HG03064 (cell line): ENCODE measurements at regions not wholly inside any gene's neighbourhood (a gene's known extent, or its start where the extent isn't known, plus 50 kb on each side); places are given as distances from the start of the nearest gene placed in this dataset.
A peak's percentile ranks its signal among the peaks of the same experiment; 100 is the strongest.
"Not testable (repeated sequence)": the region's sequence is repeated elsewhere in the genome, so short reads cannot be mapped to it uniquely, and the experiment has no call there.

Source experiments
- ATAC-seq: cut with Tn5 transposase; IDR thresholded peaks from one replicate; pipeline ENCODE4 v1.9.1; 2021; ENCODE audit warnings: low read depth; ENCODE audit not compliant: unreplicated experiment

DNA sequence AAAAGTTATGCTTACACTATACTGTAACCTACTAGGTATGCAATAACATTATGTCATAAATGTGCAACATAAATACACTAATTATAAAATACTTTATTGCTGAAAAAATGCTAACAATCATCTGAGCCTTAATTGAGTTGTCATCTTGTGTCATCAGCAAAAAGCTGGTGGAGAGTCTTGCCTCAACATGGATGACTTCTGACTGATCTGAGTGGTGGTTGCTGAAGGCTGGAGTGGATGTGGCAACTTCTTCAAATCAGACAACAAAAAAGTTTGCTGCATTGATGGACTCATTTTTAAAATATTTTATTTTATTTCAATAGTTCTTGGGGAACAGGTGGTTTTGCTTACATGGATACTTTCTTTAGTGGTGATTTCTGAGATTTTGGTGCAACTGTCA, 93.9 kb upstream of the AMN1 start:
- ATAC-seq, result no peak

DNA sequence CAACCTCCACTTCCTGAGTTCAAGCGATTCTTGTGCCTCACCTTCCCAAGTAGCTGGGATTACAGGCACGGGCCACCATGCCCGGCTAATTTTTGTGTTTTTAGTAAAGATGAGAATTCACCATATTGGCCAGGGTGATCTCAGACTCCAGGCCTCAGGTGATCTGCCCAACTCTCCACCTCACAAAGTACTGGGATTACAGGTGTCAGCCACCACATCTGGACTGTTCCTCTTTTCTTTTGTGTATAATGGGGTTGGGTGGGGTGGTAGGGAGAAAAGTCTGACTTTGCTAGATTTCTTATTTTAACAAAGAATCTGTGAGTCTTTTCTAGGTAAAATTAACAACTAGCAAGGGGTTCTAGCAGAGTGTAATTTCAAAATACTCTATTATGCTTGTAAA, 92.7 kb upstream of the AMN1 start:
- no peak for ATAC-seq

DNA sequence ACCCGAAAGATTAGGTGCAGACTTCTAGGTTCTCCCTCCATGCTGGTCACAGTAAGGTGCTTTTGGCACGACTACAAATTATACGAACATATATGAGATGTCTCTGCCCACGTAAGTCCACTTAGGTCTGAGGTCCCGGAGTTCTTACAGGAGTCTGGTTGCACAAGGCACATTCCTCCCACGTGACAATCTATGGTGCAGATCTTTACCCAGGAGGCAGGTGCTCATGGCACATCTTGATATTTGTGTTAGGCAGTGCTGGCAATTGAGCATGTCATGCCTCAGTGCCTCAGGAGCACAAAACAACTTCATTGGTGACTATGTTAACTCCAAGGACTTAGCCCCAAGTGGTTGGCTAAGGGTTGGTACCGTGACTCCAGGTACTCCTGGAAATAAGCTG, 92.0 kb upstream of the AMN1 start:
- no peak for ATAC-seq

DNA sequence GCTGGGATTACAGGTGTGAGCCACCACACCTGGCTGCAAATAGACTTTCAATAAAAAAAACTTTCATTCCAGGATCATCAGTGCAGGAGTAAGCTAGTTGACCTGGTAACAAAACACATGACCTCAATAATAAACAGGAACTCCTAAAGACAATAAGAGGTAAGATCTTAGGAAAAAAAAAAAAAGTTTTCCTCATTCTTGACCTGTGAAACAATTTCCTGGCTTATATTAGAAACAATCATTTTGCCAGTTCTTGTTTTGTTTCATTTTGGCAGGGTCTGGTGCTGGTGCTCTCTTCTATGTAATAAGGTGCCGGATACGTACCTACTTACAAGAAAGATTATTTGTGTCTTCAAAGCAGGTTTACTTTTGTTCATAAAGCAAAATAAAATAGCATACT, 90.6 kb upstream of the AMN1 start:
- no peak for ATAC-seq

DNA sequence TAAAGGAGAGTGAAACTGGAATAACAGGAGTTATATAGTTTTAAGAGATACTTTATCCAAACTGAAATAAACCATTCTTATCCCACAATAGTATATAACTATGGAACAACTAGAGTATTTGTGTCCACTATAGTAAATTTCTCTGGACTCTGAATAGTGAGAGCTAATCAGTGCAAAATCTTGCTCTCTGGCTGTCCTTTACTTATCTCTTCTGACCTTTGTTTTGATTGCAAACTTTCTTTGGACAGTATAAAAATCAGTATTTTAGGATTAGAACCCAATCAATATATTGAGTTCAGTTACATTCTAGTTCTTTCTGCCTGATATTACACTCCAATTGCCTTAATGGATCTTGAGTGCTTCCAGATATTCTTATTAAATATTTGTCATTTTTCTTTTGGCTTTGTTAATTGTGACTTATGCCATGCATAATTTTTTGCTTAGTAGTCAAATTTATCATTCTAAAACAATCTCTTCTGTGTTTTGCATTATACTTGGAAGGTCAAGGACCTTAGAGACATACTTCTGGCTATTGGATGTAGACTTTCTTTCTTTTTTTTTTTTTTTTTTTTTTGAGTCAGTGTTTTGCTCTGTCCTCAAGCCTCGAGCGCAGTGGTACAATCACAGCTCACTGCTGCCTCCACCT, 89.9 kb upstream of the AMN1 start:
- no peak for ATAC-seq

DNA sequence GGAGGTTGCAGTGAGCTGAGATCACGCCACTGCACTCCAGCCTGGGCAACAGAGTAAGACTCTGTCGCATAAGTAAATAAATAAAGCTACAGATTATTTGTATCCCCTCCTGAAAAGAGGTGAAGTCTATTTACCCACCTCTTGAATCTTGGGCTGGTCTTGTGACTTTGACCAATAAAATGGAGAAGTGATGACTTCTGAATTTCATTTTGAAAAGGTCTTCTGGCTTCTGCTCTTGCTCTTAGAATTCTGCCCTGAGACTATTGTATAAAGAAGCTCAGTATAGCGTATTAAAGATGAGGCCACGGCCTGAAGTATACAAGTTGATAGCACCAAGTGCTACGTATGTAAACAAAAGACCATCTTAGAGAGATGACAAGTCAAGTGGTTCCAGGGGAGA, 88.3 kb upstream of the AMN1 start:
- ATAC-seq, result no peak

DNA sequence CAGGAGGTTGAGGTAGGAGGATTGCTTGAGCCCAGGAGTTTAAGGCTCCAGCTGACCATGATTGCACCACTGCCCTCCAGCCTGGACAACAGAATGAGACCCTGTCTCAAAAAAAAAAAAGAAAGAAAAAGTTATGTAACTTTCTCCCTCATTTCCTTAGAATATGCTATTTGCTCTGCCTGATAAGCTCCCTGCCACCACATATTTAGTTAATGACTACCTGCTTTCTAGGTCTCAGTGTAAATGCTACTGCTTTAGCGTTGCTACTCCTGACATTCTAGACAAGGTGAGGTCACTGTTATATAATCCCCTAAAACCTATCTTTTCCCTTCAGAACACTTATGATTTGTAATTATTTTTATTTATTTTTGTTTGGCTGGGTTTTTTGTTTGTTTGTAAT, 86.3 kb upstream of the AMN1 start:
- ATAC-seq, result no peak

DNA sequence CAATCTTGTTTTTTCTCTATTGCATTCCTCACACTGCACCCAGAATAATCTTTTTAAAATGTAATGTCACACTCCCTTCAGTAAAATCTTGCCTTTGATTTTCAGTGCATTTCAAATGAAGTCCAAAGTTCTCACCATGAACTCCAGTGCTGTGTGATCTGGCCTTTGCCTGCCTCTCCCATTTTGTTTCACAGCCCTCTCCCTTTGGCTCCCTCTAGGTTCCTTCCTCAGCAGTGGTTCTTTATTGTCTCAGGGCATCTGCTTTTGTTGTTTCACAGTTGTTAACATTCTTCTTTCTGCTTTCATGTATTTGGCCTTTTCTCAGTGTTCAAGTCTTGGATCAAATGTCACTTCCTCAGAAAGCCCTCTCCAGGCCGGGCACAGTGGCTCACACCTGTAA, 84.5 kb upstream of the AMN1 start:
- ATAC-seq, result no peak

DNA sequence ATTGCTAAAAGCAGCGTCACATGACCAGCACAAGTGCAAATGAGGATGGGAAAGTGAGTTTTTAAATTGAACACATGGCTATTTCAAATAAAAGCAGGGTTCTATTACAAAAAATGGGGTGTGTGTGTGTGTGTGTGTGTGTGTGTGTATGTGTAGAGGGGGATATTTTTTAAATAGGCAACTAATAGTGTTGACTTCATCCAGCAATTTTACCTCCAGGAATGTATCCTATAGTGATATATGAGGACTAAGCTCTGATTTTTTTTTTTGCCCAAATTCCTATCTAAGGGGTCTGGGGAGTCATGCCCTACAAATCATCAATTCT, 78.9 kb upstream of the AMN1 start:
- ATAC-seq, result no peak

DNA sequence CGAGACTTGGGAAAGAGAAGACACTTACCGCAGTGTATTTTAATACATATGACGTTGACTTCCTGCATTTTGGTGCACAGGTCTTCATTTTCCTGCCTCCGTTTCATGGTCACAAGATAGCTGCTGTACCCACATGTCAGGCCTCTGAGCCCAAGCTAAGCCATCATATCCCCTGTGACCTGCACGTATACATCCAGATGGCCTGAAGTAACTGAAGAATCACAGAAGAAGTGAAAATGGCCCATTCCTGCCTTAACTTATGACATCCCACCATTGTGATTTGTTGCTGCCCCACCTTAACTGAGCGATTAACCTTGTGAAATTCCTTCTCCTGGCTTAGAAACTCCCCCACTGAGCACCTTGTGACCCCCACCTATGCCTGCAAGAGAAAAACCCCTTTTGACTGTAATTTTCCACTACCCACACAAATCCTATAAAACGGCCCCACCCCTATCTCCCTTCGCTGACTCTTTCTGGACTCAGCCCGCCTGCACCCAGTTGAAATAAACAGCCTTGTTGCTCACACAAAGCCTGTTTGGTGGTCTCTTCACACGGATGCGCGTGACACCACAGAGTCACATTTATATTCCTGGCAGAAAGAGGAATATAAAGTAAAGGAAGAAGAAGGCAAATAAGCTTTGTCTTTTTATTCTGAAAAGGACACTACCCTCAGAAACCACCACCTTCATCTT, 78.4 kb upstream of the AMN1 start:
- ATAC-seq, result not testable (repeated sequence)

DNA sequence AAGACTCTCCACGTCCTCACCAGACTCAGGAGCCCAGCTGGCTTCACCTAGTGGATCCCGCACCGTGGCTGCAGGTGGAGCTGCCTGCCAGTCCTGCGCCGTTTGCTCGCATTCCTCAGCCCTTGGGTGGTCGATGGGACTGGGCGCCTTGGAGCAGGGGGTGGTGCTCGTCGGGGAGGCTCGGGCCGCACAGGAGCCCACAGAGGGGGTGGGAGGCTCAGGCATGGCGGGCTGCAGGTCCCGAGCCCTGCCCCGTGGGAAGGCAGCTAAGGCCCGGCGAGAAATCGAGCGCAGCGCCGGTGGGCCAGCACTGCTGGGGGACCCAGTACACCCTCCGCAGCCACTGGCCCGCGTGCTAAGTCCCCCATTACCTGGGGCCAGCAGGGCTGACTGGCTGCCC, 76.9 kb upstream of the AMN1 start:
- not testable (repeated sequence) for ATAC-seq

DNA sequence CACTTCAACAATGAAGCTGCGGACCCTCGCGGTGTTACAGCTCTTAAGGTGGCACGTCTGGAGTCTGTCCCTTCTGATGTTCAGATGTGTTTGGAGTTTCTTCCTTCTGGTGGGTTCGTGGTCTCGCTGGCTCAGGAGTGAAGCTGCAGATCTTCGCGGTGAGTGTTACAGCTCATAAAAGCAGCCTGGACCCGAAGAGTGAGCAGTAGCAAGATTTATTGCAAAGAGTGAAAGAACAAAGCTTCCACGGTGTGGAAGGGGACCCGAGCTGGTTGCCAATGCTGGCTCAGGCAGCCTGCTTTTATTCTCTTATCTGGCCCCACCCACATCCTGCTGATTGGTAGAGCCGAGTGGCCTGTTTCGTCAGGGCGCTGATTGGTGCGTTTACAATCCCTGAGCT, 75.9 kb upstream of the AMN1 start:
- not testable (repeated sequence) for ATAC-seq

DNA sequence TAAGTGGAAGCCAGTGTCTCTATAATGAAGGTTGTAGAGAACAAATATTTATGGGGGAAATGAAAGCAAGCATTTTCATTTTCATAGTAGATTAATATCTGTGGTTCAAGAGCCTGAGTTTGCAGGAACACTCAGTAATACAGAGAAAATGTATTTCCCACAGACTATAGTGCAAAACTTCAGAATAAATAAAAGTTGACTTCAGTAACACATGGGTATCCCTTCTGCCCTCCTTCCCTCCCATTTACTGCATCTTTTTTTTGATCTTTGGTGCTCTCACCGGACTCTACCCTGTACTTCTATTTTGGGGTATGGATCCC, 75.3 kb upstream of the AMN1 start:
- ATAC-seq, result peak; percentile 44

DNA sequence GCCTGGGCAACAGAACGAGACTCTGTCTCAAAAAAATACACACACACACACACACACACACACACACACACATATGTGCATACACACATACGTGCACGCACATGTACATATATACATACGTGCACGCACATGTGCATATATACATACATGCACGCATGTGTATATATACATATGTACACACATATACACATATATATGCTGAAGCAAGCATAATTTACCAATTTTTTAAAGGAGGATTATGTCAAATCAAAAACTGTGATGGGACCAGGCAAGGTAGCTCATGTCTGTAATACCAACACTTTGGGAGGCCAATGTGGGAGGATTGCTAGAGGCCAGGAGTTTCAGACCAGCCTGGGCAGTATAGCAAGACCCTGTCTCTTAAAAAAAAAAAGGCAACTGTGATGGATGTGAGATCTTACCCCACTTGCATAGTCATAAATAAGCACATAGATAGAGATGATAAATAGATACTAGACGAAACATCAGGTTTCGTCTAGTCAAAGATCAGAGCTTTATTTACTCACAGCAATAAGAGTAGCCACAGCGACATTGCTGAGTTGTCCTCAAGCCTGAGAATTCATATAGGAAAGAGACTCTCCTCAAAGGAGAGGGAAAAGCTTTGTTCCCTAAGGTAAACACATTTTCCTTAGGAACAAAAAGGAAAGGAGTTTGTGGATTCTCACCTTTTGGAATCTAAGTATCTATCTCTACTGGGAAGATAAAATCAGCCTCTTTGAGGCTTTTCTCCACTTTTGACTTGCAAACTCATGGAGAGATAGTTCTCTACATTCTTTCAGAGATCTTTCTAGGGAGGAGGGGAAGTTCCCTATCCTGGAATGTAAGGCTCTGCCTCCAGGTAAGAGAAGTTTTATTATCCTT, 74.7 kb upstream of the AMN1 start:
- ATAC-seq, result no peak

DNA sequence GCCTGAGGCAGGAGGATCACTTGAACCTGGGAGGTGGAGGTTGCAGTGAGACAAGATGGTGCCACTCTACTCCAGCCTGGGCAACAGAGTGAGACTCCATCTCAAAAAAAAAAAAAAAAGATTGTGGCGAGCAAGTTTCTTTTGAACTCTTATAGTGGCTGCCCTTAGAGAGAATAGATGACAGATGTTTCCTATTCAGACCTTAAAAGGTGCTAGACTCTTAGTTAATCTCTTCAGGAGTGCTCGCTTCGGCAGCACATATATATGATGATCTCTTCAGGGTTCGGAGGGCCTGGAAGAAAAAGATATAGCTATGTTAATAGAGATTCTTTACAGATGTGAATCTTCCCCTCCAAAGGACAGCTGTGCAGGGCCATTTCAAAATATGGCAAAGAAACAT, 73.1 kb upstream of the AMN1 start:
- ATAC-seq, result no peak

DNA sequence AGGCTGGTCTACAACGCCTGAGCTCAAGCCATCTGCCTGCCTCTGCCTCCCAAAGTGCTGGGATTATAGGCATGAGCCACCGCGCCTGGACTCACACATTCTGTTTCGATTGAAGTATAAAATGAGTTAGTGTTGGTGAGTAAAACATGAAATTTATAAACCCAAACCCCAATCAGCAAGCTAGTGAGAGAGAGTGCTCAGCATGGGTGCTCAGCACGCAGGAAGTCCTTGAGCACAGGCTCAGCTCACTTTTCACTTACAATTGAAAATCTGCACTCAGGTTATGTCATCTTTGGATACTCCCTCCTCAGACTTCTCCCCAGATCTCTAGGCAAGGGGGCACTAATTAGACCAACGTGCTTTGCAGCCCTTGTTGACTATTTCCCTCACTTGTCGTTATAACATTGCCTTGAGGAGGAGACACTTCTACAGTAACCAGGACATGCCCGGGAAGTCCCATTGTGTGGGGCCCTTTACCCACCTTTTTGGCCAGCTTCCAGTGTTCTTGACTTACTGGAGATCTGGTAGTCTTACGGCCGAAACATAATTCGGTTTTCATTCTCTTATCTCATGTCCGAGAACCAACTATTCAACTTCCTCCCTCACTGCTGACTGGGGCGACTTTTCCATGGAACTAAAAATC, 68.5 kb upstream of the AMN1 start:
- no peak for ATAC-seq

DNA sequence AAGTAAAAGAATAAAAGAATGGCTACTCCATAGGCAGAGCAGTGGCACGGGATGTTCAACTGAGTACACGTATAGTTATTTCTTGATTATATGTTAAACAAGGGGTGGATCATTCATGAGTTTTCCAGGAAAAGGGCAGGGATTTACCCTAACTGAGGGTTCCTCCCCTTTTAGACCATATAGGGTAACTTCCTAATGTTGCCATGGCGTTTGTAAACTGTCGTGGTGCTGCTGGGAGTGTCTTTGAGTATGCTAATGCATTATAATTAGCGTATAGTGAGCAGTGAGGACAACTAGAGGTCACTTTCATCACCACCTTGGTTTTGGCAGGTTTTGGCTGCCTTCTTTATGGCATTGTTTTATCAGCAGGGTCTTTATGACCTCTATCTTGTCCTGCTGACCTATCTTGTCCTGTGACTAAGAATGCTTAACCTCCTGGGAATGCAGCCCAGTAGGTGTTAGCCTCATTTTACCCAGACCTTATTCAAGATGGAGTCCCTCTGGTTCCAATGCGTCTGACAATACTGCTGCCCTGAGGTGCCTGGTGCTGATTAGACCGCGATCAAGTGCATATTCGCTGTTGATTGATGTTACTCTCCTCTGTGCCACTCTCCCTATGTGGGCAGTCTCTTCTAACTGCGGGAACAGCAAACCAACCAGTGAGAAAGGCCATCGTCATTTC, 67.6 kb upstream of the AMN1 start:
- ATAC-seq, result no peak

DNA sequence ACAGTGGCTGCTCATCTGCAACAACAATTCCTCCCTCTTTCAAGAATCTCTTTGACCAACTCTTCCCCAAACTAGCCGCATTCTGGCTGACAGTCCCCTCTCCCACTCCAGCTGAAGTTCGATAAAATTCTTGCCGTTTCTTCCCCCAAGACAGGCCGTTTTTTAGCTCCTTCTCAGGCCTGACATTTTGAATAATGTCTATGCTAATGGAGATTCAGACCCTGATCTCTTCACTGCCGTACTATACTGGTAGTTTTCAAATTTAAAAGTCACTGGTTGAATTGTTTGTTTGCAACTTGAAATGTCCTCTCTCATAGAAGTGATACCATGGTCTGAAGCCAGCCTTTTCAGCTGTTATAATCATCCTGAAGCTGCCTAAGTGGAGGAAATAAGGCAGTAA, 65.9 kb upstream of the AMN1 start:
- no peak for ATAC-seq

DNA sequence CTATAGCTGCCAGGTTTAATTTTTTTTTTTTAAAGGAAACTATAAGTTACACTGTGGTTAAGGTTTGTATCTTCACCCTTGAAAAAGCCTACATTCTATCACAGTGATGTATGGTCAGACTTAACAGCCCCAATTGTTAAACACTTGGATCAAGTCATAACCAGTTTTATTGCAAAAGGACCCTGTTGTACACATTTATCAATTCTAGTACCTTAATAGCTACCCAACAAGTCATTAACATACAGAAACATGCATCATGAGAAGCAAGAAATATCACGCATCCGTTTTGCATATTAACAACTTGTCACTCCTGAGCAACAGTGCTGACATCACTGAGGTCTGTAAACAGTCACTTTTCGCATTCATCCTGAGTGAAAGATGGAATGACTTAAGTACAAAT, 62.4 kb upstream of the AMN1 start:
- not testable (repeated sequence) for ATAC-seq

DNA sequence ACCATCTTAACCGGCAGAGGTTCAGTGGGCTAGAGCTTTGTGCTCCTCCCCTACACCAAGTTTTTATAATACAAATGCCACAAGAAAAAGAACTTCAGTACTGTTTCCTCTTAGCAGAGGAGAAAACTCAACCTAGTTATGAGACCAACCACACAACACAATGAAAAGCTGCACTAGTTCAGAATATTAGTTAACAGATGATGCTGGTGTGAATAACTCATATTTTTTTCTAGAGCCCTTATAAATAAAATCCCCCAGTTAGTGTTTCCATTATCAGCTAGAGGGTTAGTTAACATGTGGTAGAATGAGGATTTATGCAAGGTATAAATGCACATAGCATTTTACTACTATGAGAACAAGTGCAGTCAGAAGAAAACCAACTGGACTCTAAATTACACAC, 61.9 kb upstream of the AMN1 start:
- ATAC-seq, result no peak

DNA sequence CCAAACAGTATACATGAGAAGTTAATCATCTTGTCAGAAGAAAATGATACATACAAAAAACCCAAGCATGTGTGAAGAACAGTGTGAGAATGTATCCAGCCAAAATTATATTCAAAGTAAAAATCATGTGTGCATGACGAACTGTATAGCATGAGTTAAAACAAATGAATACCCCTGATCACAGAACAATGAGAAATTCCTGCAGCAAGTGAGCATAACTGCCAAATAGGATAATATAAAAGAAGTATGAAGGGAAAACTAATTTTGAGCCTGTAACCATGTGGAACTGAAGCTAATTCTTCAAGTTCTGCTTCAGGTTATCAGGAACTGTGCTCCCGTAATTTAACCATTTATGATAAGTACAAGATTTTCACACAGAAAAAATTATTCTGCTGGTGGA, 56.5 kb upstream of the AMN1 start:
- no peak for ATAC-seq
